ENCODE measurements at regions not wholly inside any gene's neighbourhood (a gene's known extent, or its start where the extent isn't known, plus 50 kb on each side); places are given as distances from the start of the nearest gene placed in this dataset.
"Not testable (repeated sequence)": the region's sequence is repeated elsewhere in the genome, so short reads cannot be mapped to it uniquely, and the experiment has no call there.

GRCh38 chr1:146314449-146315246 is 85.8 kb upstream of the NOTCH2NLA start:
- not testable (repeated sequence) for H3K36me3 Mint-ChIP-seq (ENCODE audit: low read depth, unreplicated experiment); H3K4me1 Mint-ChIP-seq (ENCODE audit: unreplicated experiment); H3K9me3 Mint-ChIP-seq (ENCODE audit: unreplicated experiment); H3K27ac Mint-ChIP-seq (ENCODE audit: unreplicated experiment); H3K4me3 Mint-ChIP-seq (ENCODE audit: unreplicated experiment); H3K27me3 Mint-ChIP-seq (ENCODE audit: unreplicated experiment); DNase-seq (ENCODE audit: low spot score)

GRCh38 chr1:146310579-146310978 is 81.8 kb upstream of the NOTCH2NLA start:
- not testable (repeated sequence) for H3K4me3 Mint-ChIP-seq (ENCODE audit: unreplicated experiment); H3K27ac Mint-ChIP-seq (ENCODE audit: unreplicated experiment); H3K9me3 Mint-ChIP-seq (ENCODE audit: unreplicated experiment); H3K27me3 Mint-ChIP-seq (ENCODE audit: unreplicated experiment); H3K36me3 Mint-ChIP-seq (ENCODE audit: low read depth, unreplicated experiment); DNase-seq (ENCODE audit: low spot score); H3K4me1 Mint-ChIP-seq (ENCODE audit: unreplicated experiment)

GRCh38 chr1:146309427-146309826 is 80.6 kb upstream of the NOTCH2NLA start:
- DNase-seq (ENCODE audit: low spot score); H3K9me3 Mint-ChIP-seq (ENCODE audit: unreplicated experiment); H3K4me1 Mint-ChIP-seq (ENCODE audit: unreplicated experiment); H3K27me3 Mint-ChIP-seq (ENCODE audit: unreplicated experiment); H3K36me3 Mint-ChIP-seq (ENCODE audit: low read depth, unreplicated experiment); H3K27ac Mint-ChIP-seq (ENCODE audit: unreplicated experiment); H3K4me3 Mint-ChIP-seq (ENCODE audit: unreplicated experiment): not testable (repeated sequence)

- not testable (repeated sequence) for H3K27ac Mint-ChIP-seq (ENCODE audit: unreplicated experiment); H3K36me3 Mint-ChIP-seq (ENCODE audit: low read depth, unreplicated experiment); H3K4me1 Mint-ChIP-seq (ENCODE audit: unreplicated experiment); H3K4me3 Mint-ChIP-seq (ENCODE audit: unreplicated experiment); H3K27me3 Mint-ChIP-seq (ENCODE audit: unreplicated experiment); H3K9me3 Mint-ChIP-seq (ENCODE audit: unreplicated experiment); DNase-seq (ENCODE audit: low spot score)
These were observed 80.1 kb upstream of the NOTCH2NLA start for GRCh38 chr1:146308892-146309291.

GRCh38 chr1:146308152-146308551 is 79.3 kb upstream of the NOTCH2NLA start:
- not testable (repeated sequence) for H3K36me3 Mint-ChIP-seq (ENCODE audit: low read depth, unreplicated experiment); H3K27me3 Mint-ChIP-seq (ENCODE audit: unreplicated experiment); H3K27ac Mint-ChIP-seq (ENCODE audit: unreplicated experiment); DNase-seq (ENCODE audit: low spot score); H3K4me1 Mint-ChIP-seq (ENCODE audit: unreplicated experiment); H3K9me3 Mint-ChIP-seq (ENCODE audit: unreplicated experiment); H3K4me3 Mint-ChIP-seq (ENCODE audit: unreplicated experiment)

GRCh38 chr1:146307632-146308031 is 78.8 kb upstream of the NOTCH2NLA start:
- not testable (repeated sequence) for H3K27ac Mint-ChIP-seq (ENCODE audit: unreplicated experiment); H3K27me3 Mint-ChIP-seq (ENCODE audit: unreplicated experiment); H3K4me3 Mint-ChIP-seq (ENCODE audit: unreplicated experiment); H3K4me1 Mint-ChIP-seq (ENCODE audit: unreplicated experiment); H3K36me3 Mint-ChIP-seq (ENCODE audit: low read depth, unreplicated experiment); DNase-seq (ENCODE audit: low spot score); H3K9me3 Mint-ChIP-seq (ENCODE audit: unreplicated experiment)

GRCh38 chr1:146306651-146307050 is 77.8 kb upstream of the NOTCH2NLA start:
- H3K27ac Mint-ChIP-seq (ENCODE audit: unreplicated experiment); H3K4me3 Mint-ChIP-seq (ENCODE audit: unreplicated experiment); H3K36me3 Mint-ChIP-seq (ENCODE audit: low read depth, unreplicated experiment); H3K4me1 Mint-ChIP-seq (ENCODE audit: unreplicated experiment); H3K9me3 Mint-ChIP-seq (ENCODE audit: unreplicated experiment); H3K27me3 Mint-ChIP-seq (ENCODE audit: unreplicated experiment); DNase-seq (ENCODE audit: low spot score): not testable (repeated sequence)

- not testable (repeated sequence) for H3K27me3 Mint-ChIP-seq (ENCODE audit: unreplicated experiment); H3K9me3 Mint-ChIP-seq (ENCODE audit: unreplicated experiment); H3K27ac Mint-ChIP-seq (ENCODE audit: unreplicated experiment); DNase-seq (ENCODE audit: low spot score); H3K36me3 Mint-ChIP-seq (ENCODE audit: low read depth, unreplicated experiment); H3K4me1 Mint-ChIP-seq (ENCODE audit: unreplicated experiment); H3K4me3 Mint-ChIP-seq (ENCODE audit: unreplicated experiment)
These were observed 76.6 kb upstream of the NOTCH2NLA start for GRCh38 chr1:146305442-146305841.

- H3K27me3 Mint-ChIP-seq (ENCODE audit: unreplicated experiment); H3K4me3 Mint-ChIP-seq (ENCODE audit: unreplicated experiment); H3K27ac Mint-ChIP-seq (ENCODE audit: unreplicated experiment); DNase-seq (ENCODE audit: low spot score); H3K36me3 Mint-ChIP-seq (ENCODE audit: low read depth, unreplicated experiment); H3K4me1 Mint-ChIP-seq (ENCODE audit: unreplicated experiment); H3K9me3 Mint-ChIP-seq (ENCODE audit: unreplicated experiment): not testable (repeated sequence)
These were observed 69.7 kb upstream of the NOTCH2NLA start for GRCh38 chr1:146298575-146298897.

GRCh38 chr1:146297781-146298574 is 69.2 kb upstream of the NOTCH2NLA start:
- H3K27me3 Mint-ChIP-seq (ENCODE audit: unreplicated experiment); DNase-seq (ENCODE audit: low spot score); H3K36me3 Mint-ChIP-seq (ENCODE audit: low read depth, unreplicated experiment); H3K4me1 Mint-ChIP-seq (ENCODE audit: unreplicated experiment); H3K27ac Mint-ChIP-seq (ENCODE audit: unreplicated experiment); H3K4me3 Mint-ChIP-seq (ENCODE audit: unreplicated experiment); H3K9me3 Mint-ChIP-seq (ENCODE audit: unreplicated experiment): not testable (repeated sequence)

GRCh38 chr1:146292940-146293936 is 64.4 kb upstream of the NOTCH2NLA start:
- not testable (repeated sequence) for H3K27me3 Mint-ChIP-seq (ENCODE audit: unreplicated experiment); H3K27ac Mint-ChIP-seq (ENCODE audit: unreplicated experiment); H3K4me3 Mint-ChIP-seq (ENCODE audit: unreplicated experiment); H3K4me1 Mint-ChIP-seq (ENCODE audit: unreplicated experiment); H3K36me3 Mint-ChIP-seq (ENCODE audit: low read depth, unreplicated experiment); H3K9me3 Mint-ChIP-seq (ENCODE audit: unreplicated experiment); DNase-seq (ENCODE audit: low spot score)

Data from endothelial cell (in vitro differentiated cells).